Stimulated activated CD4-positive, alpha-beta T cell treated with anti-CD3 and anti-CD28 coated beads, Interleukin-4, amount 100 ng/mL, for 24 hours (primary cell): ENCODE measurements at regions not wholly inside any gene's neighbourhood (a gene's known extent, or its start where the extent isn't known, plus 50 kb on each side); places are given as distances from the start of the nearest gene placed in this dataset.
"Not testable (repeated sequence)": the region's sequence is repeated elsewhere in the genome, so short reads cannot be mapped to it uniquely, and the experiment has no call there.

Experiments
- DNase-seq: peaks from one replicate; pipeline ENCODE4 v3.0.0-alpha.2; 2020

DNA sequence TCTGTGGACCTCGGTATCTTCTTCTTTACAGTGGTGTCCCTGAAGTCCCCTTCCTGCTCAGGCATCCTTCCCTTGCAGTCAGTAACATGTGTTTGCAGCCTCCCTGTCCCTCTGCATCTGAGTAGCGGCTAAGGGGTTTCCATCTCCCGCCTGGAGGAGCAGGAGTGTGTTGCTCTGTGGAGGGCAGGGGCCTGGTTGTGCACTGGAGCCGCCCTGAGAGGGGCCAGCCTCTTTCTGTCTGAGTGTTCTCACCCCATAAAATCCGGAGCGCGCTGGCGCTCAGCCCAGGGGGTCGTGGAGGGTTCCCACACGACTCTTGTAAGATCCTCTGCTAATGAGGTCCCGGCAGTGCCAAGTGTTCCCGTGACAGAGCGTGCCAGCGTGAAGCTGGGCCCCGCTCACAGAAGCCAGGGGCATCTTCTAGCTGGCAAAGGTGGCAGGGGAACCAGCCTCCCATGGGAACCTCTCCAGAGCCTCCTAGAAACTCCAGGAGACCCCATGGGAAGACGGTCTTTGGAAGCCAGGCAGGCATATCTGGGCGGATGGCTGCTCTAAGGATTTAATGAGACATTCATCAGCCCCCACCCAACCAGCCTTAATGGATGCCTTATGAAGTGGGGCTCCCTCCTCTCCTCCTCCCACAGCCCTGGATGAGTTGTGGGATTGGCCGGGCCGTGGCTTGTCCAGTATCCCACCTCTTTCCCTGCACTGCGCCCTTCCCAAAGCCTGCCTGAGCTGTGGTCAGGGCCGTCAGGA, 91.4 kb upstream of the GSE1 start:
- no peak for DNase-seq

DNA sequence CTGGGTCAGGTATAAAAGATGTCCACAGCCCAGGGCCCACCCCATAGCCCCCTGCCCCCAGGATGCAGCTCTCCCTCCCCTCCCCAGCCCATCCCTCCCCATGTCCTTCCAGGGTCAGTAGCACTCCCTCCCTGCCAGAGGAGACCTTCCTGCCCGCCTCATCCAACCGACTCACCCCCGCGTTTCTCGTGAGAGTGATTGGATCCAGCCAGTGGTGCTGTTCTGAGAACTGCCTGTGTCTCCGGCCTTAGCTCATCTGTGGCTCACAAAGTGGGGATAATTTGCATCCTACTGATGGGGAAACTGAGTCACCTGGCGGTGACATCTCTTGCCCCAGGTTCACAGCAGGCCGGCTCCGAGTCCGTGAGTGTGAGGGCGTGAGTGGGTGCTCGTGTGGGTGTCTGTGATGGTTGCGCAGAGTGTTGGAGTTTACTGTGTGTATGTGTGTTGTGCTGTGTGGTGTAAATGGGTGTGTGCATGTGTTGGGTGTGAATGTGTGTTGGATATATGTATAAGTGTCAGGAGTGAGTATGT, 90.7 kb upstream of the GSE1 start:
- DNase-seq: no peak

DNA sequence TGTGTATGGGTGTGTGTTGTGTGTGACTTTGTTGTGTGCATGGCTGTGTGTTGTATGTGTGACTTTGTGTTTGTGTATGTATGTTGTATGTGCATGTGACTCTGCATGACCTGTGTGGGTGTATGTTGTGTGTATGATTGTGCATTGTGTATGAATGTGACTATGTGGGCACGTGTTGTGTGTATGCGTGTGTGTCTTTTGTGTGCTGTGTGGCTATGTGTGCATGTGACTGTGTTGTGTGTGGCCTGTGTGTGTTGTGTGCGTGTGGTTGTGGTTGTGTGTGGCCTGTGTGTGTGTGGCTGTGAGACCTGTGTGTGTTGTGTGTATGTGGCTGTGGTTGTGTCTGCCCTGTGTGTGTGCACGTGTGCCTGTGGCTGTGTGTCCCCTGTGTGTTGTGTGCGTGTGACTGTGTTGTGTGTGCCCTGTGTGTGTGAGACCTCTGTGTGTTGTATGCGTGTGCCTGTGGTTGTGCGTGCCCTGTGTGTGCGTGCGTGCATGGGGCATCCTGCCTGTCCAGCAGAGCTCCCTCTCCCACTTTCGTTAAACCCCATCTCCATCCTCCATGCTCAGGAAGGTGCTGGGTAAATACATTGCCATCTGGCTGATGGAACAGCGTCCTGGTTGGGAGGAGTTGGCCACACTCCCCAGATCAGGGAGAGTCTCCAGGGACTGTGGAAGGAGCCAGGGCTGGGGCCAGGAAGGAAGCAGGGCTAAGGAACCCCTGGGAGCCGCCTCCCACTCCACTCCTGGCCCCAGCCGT, 90.1 kb upstream of the GSE1 start:
- no peak for DNase-seq

DNA sequence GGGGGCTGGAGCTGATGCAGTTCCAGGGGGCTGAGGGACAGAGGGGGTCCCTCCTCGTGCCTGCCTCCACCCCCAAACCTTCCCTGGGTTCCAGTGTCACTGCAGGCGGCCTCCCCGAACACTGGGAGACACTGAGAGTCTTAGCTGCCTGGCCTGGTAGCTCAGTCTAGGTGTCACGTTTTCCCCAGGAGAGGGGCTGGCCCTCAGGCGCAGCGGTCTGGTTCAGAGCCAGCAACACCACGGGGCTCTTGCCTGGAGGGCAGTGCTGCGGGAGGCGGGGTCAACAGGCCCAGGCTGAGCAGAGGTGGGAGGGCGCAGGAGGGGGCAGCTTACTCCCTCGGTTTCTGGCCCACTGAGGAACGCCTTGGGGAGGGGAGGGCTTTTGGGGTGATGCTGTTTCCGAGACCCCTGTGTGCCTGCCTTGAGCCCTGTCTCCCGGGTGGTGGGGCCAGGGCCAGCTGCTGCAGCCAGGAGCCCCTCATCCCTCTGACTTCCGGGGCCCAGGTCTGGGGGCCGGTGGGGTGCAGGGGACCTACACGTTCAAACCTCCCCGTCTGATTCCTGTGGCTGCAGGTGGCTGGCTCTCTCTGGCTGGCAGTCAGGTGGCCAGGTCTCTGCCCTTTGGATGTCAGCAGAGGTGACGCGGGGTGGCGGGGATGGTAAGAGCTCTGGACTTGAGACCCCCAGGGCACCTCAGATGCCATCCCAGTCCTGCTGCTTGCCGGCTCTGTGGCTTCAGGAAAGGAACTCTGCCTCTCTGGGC, 89.3 kb upstream of the GSE1 start:
- no peak for DNase-seq

DNA sequence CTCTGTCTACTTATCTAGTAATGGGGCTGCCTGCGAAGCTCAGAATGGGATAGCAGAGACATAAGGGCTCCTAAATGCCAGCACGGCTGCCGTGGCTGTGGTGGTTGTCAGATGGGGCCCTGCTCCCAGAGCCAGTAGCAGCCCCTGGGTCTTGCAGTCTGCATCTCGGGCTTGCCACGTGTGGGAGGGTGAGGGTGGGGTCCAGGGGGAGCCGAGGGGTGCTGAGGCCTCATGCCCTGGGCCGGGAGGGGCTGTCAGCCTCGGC, 88.8 kb upstream of the GSE1 start:
- DNase-seq: no peak

- no peak for DNase-seq
Observed at GRCh38 chr16:85524630-85525419, 88.3 kb upstream of the GSE1 start.

DNA sequence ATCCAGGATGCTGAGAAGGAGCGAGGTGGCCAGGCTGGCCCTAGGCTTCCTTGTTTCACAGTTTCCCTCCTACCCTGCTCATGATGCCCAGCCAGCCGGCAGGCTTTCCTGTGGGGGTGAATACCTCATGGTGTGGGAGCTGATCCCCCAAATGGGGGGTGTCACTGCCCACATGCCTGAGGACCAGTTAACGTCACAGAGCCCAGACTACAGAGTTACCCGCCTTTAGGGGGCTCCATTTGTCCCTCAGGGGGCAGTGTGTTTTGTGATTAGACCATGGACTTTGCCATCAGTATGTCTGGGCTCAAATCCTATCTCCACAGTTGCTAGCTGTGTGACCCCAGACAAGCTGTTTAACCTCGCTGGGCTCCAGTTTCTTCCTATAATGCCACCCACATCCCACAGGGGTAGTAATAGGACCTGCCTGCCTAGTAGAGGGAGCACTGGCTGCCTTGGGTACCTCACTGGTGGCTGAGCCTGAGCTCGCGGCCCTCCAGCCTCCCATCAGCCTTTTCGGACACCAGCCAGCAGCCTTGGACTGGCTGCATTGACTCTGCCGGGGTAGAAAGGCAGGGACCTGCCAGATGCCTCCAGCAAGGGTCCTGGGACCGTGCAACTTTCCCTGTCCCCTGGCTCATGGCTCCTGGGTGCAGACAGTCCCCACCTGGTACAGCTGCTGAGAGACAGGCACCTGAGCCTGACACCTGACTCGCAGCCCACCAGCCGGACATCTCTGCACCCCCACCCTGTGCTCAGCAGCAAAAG, 87.5 kb upstream of the GSE1 start:
- no peak for DNase-seq

- no peak for DNase-seq
Observed at GRCh38 chr16:85526185-85526974, 86.7 kb upstream of the GSE1 start.

DNA sequence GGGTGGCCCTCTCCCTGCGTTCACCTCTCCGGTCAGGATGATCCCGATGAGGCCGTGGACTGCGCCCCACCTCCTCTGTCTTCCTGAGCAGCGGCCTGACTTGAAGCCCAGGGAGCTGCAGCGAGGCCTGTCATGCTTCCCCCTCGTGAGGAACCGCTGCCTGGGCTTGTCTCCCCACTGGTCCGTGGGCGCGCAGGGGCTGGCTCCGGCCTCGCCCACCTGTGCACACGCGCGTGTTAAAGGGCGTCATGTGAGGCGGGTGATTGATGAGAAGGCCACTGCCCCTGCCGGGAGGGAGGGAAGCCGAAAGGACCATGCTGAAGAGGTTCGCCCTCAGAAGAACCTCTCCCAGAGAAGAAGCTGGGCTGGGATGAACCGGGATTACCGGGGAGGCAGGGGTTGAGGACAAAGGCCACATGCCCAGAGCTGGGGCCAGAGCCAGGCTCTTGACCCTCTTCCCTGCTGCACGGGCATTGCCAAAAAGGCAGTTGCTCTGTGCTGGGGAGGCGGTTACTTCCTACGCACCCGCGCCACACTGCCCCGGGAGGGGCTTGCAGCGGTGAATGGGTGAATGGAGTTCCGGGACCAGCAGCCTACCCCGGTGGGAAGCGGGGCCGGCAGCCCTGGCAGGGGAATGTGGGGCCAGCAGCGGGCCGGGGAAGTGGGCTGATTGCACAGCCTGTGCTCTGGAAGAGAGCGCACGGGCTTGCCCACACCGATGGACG, 85.9 kb upstream of the GSE1 start:
- no peak for DNase-seq

DNA sequence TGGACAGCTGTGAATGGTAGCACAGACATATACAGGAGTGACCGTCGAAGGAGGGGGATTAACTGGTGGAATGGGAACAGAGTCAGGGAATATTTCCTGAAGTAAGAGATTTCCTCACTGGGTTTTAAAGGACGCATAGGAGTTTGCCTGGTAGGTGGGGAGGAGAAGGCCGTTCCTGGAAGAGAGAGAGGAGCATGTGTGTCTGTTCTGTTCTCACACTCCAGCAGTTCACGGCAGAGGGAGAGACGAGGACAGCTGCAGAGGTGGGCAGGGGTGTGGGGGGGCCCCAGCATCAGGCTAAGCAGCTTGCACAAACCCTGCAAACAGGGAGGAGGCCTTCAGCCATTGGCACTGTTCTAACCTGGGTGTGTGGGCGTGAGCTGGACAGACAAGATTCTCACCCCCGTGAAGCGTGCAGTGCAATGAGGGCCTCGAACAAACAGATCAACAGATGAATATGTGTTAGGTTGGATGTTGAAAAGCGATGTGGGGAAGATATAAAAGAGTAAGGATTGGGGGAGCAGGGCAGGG, 85.3 kb upstream of the GSE1 start:
- no peak for DNase-seq

GRCh38 chr16:85528528-85529387, 84.4 kb upstream of the GSE1 start:
- peak; percentile 36 for DNase-seq

GRCh38 chr16:85529489-85530369, 83.4 kb upstream of the GSE1 start:
- no peak for DNase-seq

DNA sequence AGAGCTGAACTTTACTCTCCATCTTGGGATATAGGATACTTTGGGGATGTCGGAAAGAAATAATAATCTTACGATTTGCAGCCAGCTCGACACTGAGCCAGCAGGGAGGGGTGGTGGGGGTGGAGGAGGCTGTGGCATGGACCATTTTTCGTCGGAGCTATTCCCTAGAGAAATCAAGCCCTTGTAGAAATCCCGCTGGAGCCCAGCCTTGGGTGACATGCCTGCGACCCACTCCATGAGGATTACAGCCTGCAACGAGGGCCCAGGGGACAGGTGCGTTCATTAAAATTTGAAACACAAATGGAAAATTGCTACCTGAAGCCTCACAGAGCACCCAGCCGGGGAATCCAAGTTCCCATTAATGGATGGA, 82.8 kb upstream of the GSE1 start:
- DNase-seq: no peak

GRCh38 chr16:85531516-85531915, 81.6 kb upstream of the GSE1 start:
- no peak for DNase-seq

DNA sequence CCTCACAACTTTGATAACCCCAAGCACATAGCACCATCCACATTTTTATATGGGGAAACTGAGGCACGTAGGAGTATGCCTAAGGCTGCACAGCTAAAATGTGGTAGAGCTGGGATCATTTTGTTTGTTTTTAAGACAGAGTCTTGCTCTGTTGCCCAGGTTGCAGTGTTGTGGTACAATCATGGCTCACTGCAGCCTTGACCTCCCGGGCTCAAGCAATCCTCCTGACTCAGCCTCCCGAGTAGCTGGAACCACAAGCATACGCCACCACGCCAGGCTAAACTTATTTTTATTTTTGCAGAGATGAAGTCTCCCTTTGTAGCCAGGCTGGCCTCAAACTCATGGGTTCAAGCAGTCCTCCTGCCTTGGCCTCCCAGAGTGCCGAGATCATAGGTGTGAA, 81.0 kb upstream of the GSE1 start:
- DNase-seq: no peak

DNA sequence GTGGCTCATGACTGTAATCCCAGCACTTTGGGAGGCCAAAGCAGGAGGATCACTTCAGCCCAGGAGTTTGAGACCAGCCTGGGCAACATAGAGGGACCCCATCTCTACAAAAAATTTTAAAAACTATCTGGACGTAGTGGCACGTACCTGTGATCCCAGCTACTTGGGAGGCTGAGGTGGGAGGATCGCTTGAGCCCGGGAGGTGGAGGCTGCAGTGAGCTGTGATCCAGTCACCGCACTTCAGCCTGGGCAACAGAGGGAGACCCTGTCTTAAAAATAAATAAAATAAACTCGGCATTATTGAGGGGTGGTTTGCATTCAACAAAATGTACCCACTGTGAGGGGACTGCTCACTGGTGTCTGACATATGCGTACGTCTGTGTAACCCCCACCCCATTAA, 79.5 kb upstream of the GSE1 start:
- not testable (repeated sequence) for DNase-seq

DNA sequence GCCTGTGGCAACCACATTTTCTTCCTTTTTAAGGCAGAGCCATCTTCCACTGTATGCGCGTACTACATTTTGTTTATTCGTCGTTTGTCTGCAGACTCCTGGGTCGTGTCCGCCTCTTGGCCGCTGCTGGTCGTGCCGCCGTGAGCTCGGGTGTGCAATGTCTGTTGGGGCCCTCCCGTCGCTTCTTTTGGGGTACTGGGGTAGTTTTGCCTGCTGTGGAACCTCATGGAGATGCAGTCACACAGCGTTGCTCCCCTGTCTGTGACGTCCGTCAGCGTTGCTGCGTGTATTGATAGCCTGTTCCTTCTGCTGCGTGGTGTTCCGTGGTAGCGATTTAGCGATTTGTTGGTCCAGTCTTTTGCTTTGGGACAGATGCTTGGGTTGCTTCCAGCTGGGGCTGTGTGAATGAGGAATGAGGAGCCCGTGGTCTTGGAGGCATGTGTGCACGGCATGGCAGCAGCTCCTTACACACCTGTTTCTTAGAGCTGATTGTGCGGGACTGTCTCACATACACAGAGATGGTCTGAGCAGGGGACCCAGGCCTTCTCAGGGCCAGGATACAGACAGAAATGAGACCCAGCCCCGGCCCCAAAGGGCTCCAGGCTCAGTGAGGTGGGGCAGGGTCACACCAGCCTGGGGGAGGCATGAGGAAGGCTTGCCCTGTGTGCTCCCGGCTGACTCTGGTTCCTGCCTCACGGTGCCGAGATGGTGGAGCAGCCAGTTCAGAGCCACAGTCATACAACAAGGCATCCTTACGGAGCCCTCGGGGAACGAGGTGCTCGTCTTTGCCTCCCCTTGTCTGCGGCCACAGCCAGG, 78.4 kb upstream of the GSE1 start:
- no peak for DNase-seq
